GM19324 (cell line): ENCODE measurements at regions not wholly inside any gene's neighbourhood (a gene's known extent, or its start where the extent isn't known, plus 50 kb on each side); places are given as distances from the start of the nearest gene placed in this dataset.
"Not testable (repeated sequence)": the region's sequence is repeated elsewhere in the genome, so short reads cannot be mapped to it uniquely, and the experiment has no call there.

Experiments
- ATAC-seq: cut with Tn5 transposase; IDR thresholded peaks from one replicate; pipeline ENCODE4 v1.9.1; 2021; ENCODE audit warnings: mild to moderate bottlenecking, moderate library complexity; ENCODE audit not compliant: unreplicated experiment, low FRiP score

DNA sequence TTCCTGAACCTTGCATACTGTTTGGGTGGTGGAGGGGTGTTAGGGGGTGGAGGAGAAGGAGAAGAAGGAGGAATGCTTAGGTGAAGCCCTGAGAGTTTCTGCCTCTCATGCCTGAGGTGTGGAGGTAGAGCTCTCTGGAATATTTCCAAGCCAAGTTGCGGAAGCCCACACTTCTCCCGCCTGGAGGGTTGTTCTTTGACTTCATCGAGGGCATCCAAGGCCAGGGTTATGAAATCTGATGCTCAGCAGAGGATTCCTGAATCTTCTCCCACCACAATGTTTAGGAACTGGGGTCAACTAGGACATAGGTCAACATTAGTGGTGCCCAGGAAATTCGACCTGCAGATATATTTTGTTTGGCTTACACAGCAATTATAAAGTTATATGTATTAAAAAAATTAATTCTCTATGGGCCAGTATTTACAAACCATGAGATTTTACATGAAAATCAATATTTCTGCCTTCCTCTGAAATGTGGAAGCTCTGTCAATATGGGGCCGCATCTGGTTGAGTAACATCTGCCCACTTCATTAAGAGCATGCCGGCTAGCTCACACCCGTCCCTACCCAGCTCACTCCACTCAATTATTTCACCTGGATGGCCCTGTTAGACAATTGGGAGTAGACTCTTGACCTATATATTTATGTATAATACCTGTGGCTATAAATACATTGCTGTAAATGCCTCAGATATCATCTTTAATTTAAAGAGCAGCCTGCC, 257.1 kb upstream of the ZFP64 start:
- ATAC-seq, result no peak

DNA sequence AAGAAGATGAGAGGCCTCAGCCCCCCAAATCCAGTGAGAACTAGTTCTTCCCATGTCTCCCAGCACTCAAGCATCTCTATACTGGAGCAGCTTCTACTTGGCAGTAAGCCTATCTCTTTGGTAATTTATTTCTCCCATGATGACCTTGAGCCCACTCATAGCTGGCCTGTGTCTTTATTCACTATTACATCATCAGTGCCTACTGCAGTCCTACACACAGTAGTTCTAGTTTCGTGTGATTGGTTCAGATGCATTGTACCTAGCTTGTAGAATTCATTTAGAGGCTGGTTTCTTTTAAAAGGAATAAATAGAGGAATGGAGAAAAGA, 255.6 kb upstream of the ZFP64 start:
- ATAC-seq, result no peak

DNA sequence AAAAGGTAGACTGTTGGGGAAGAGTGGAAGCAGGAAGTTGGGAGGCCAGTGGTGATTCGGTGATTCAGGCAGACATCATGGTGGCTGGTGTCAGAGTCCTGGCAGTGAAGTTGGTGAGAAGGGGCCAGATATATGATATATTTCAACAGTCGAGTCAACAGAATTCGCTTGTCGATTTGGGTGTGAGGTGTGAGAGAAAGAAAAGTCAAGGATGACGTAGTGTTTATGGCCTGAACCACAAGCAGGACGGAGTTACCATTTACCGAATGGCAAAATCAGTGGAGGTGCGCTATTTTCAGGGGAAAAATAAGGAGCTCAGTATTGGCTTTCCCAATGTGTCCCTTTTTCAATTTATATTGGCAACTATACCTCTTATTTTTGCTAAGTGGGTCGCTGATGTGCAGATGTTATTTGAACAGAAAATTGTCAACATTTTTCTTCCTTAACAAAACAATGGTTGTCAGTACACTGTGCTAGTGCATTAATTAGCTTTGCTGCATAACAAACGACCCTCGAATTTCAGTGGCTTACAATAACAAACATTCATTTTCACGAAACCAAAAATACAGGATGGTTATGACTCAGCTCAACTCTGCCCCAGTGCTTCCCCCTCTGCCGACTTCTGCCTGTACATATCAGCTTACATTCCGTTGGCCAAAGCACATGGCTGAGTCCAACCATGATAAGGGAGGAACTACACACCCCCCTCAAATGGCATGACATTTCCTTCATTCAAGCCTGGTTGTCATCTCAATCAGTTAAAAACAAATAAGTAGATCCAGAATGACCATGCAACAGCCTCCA, 255.0 kb upstream of the ZFP64 start:
- no peak for ATAC-seq

DNA sequence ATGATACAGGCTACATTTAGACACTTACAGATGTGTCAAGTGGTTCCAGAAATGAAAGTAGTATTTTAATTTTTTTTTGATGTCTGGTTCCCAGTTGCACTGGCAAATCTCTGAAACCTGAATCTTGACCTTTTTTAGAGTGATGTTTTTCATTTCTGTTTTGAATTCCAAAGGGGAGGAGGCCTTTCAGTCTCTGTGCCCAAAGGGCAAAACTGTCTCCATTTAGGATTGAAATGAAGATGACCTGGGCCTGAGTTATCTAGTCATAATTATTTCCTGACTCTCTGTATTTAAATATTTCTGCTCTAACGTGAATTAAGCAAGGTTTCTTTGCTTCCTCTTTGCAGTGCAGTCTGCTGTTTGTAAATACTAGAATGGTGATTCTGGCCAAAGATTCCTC, 252.9 kb upstream of the ZFP64 start:
- no peak for ATAC-seq

DNA sequence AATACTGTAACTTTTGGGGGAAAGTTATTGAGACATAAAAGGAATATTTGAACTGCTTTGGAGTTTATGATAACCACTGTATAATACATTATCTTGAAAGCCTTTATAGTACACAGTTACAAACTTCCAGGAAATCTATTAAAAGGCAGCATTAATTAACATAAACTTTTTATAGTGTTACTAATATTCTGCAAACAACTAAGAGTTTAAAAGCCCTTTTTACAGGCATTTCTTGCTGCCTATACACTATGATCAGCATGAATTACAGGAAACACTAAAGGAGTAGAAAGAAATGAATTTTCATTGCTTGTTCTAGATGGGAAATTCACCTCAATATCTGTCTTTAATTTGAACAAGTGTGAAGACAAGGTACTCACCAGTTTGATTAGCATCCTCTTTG, 252.3 kb upstream of the ZFP64 start:
- ATAC-seq, result no peak

DNA sequence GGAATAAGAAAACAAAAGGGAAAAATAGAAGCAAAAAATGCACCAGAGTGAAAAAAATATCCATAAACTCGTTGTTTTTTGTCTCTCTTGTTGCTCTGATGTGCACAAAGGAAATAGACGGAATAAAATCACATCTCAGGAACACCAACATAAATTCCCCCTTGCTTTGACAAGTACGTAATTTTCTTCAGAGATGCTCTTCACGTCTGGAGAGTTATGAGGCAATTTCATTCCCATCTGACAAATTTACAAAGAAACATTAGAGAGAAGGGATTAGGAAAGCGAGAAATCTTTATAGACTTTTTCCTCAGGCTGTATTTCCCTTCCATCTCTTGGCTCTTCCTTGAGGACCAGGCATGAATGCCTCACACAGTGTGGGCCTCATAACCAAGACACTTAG, 250.1 kb upstream of the ZFP64 start:
- ATAC-seq, result no peak

DNA sequence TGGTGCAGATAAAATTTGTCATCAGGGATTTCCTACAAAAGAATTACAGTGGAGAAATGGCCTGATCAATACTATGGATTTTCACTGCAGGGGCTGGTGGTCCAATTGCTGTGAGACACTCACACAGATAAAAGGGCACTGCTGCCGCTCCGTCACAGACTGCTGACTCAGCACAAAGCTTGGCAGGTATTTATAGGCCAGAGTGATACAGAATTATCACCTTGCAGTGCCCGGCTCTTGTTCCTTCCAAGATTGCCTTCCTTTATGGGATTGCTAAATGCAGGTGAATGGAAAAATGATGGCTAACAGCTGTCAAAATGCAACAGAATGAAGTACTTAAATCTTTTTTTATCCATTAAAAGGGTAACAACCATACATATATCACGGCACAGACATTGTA, 247.8 kb upstream of the ZFP64 start:
- no peak for ATAC-seq

DNA sequence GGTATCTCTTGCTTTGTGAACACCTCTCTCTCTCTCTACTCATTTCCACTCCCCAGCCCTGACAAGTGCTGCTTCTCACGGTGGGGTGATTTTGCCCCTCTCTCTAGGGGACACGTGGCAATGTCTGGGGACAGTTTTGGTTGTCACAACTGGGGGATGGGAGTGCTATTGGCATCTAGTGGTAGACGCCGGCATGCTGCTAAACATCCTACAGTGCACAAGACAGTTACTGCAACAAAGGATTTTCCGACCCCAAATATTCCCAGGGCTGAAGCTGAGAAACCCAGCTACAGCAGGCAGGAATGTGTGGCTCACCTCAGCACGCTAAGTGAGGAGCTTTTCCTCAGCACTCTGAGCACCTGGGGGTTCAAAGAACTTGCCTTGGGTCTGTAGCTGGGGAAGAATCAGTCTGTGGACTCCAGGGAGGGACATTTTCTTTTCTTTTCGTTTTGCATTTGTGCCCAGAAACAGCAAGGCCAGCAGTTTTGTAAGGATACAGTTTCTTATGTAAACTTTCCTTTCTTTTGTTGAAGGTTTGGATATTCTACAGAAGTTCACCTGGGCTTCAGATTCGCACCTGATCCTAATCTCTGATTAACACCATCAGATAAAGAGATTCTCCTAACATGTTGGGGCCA, 246.9 kb upstream of the ZFP64 start:
- ATAC-seq, result no peak

DNA sequence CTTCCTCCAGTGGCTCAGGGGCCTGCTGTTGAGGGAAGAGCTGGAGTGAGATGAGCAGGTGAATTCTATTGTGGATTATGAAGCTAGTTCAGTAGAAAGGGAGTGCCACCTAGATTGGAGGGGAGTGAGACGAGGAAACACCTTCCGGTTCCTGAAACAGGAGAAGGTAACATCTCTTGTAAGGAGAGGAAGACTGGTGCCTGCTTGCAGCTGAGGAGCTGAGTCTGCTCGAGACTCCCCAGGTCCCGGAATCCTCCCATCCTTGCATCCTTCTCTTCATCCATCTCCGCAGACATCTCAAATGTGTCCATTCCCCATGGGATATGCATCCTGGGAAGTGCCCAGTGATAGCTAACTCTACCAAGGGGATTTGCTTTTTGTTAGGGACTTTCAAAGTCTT, 242.9 kb upstream of the ZFP64 start:
- ATAC-seq, result no peak

DNA sequence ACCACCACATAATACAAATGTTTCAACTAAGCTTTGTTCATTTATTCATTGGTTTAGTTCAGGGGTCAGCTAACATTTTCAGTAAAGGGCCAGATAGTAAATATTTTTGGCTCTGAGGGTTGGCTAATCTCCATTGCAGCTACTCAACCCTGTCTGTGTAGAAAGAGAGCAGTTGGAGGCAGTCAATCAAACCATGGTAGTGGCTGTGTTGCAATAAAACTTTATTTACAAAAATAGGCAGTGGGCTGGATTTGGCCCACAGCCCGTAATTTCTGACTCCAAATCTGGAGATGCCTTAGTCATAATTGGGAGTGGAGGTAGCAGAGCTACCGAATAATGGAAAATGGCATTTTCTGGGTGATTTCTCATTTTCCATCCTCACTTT, 242.5 kb upstream of the ZFP64 start:
- ATAC-seq, result no peak

DNA sequence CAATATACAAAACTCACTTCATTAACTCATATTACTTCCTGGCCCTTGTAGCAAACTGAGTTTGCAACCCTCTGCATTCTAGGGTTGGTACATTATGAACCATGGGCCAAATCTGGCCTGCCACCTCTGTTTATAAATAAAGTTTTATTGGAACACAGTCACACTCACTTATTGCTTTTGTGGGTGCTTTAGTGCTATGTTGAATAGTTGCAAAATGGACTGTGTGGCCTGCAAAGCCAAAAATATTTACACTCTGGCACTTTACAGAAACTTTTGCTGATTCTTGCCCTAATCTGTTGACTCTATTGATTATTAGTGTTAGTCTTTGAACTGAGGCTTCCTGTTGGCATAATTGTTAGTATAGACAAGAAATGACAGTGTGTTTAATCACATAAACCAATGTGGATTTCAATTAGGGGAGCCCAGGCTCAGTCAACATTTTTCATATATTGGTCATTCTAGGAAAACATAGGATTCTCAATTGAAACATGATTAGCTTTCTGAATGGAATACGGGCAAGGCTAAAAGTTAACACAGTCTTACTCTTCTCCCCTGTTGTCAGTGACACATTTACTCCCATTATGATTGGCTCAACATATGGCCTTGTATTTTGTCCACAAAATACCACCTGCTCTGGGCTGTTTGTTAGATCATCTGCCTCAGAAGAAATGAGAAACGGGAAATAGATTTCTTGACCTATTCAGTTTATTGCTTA, 241.9 kb upstream of the ZFP64 start:
- ATAC-seq, result no peak

DNA sequence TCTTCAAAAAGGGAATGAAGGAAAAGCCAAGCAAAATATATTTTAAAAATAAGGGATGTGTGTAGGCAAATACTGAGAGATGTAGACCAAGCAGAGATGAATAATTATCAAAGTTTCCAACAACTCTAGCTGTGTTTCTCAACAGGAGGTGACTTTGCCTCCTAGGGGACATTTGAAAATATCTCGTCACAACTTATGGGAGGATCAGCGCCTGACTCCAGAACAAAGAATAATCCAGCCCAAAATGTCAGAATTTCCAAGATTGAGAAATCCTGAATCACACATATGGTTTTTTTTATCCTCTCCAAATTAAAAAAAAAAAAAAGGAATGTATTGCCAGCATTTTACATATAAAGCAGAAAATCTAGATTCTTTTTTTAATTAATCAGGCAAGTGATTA, 241.2 kb upstream of the ZFP64 start:
- ATAC-seq, result no peak

DNA sequence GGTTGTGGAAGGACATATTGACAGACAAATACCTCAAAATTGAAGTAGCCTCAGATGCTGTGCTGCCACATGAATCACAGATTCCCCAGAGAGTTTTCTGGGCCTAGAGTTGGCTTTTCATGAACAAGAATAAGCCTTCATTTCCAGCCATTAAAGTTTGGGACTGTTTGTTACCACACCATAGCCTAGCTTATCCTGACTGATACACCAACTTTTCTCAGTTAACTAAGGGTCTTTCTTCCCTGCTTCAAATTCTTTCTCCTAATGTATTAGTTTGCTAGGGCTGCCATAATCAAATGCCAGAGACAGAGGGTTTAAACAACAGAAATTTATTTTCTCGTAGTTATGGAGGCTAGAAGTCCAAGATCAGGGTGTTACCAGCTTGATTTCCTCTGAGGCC, 237.4 kb upstream of the ZFP64 start:
- ATAC-seq, result no peak

DNA sequence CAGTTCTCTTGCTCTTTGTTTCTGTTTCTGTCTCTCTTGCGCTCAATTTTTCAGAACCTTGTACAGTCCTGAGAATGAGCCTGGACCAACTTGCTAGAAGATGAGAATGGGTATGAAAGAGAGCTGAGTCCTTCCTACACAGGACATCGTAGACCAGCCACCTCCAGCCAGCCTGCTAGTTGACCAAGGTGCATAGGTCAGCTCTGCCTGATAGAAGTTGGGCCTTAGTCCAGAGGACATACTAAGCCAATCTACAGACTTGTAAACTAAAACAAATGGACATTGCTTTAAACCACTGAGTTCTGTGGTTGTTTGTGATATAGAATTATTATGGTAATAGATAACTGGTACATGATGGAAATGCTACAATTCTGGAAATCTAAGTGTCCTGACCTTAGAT, 236.4 kb upstream of the ZFP64 start:
- ATAC-seq, result no peak

DNA sequence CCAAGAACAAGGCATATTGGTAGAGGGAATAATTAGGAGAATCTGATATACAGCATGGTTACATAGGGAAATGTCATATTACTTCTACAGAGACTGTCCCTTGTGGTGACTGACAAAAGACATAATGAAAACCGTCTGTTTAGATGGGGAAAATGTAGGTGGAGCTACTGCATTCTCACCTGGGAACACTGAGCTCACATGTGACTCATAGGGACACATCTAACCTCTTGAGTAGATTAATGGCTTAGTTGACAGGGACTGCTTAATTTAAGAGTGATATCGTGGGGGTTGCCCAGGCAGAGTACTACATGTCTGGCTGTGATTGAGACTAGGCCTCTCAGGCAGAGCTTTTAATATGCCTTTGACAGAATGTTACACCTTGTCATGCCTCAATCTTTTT, 235.3 kb upstream of the ZFP64 start:
- ATAC-seq, result no peak

DNA sequence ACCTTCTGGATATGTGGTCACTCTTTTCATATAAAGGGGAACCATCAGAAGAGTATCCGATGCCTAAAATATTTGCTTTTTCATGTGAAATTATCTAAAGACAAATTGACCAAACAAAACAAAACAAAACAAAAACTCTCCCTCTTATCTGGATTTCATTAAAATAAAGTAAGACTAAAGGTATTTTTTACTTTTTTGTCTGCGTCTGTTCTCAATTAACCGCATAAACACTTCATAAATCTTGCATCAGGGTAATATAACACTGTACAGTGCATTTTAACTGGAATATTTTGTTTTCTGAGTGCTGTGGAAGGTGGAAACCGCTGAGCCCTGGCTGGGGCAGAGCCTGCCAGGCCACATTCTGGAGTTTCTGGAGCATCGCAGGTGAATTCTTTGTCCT, 234.1 kb upstream of the ZFP64 start:
- no peak for ATAC-seq

DNA sequence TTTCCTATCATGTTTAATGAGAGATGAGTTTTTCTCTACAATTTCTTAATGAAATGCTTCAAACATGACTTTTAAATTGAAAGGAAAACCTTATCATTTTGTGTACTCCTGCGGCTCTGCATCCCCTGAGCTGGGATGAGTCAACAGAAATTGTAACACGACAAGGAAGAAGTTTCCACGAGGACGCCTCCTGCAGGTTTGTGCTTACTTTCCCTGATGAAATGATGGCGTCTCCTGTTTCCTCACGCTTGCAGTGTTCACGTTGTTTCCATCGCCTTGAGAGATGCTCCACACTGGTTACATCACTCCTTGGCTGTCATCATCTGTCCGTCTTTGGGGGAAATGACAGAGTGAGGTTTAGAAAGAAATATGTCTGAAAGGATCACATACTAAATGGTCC, 233.7 kb upstream of the ZFP64 start:
- ATAC-seq, result no peak

DNA sequence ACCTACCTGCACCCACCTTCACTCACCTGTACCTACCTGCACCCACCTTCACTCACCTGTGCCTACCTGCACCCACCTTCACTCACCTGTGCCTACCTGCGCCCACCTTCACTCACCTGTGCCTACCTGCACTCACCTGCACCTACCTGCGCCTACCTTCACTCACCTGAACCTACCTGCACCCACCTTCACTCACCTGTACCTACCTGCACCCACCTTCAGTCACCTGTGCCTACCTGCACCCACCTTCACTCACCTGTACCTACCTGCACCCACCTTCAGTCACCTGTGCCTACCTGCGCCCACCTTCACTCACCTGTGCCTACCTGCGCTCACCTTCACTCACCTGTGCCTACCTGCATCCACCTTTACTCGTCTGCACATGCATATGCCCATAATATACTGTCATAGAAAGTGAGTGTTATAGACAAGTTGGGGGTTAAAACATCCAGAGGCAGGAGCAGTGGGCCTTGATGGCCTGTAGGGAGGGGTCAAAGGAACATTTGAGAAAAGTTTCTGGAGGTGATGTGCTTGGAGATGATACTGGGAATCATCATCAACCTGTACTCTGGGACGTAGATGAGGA, 232.9 kb upstream of the ZFP64 start:
- not testable (repeated sequence) for ATAC-seq

DNA sequence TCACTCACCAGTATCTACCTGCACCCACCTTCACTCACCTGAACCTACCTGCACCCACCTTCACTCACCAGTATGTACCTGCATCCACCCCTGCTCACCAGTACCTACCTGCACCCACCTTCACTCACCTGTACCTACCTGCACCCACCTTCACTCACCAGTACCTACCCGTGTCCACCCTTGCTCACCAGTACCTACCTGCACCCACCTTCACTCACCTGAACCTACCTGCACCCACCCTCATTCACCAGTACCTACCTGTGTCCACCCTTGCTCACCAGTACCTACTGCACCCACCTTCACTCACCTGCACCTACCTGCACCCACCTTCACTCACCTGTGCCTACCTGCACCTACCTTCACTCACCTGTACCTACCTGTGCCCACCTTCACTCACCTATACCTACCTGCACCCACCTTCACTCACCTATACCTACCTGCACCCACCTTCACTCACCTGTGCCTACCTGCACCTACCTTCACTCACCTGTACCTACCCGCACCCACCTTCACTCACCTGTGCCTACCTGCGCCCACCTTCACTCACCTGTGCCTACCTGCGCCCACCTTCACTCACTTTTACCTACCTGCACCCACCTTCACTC, 232.1 kb upstream of the ZFP64 start:
- not testable (repeated sequence) for ATAC-seq

DNA sequence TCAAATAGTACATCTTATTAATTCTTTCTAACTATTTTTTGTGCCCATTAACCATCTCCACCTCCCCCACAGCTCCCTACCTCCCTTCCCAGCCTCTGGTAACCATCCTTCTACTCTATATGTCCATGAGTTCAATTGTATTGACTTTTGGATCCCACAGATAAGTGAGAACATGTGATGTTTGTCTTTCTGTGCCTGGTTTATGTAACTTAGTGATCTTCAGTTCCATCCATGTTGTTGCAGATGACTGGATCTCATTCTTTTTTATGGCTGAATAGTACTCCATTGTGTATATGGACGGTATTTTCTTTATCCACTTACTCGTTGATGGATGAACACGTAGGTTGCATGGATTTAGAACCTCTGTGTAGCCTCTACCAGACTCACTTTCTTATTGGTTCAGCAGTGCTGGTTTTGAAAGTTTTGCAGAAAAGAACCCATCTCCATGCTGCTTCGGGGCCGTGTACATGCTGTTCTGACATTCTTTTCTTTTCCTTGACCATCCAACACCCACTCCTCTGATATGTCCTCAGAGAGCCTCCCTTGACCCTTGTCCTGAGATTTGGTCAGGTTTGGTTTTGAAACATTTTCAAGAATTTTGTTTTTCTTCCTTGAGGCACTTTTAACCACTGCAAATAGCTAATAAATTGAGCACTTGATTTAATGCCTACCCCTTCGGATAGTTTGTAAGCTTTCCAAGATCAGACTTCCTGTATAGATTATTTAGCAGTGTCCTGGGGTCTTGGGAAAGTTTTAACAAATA, 231.2 kb upstream of the ZFP64 start:
- no peak for ATAC-seq
